ENCODE measurements at regions not wholly inside any gene's neighbourhood (a gene's known extent, or its start where the extent isn't known, plus 50 kb on each side); places are given as distances from the start of the nearest gene placed in this dataset.

GRCh38 chr3:22113453-22113852 lies 362.4 kb upstream of the ZNF385D start:
- DNase-seq (ENCODE audit: low read depth in 2 of 2): no peak

- DNase-seq (ENCODE audit: low read depth in 2 of 2): no peak
Measured at GRCh38 chr3:22115581-22115980, 364.6 kb upstream of the ZNF385D start.

GRCh38 chr3:22117091-22117490 lies 366.1 kb upstream of the ZNF385D start:
- DNase-seq (ENCODE audit: low read depth in 2 of 2): no peak

GRCh38 chr3:22117751-22118346 lies 366.8 kb upstream of the ZNF385D start:
- DNase-seq (ENCODE audit: low read depth in 2 of 2): no peak

DNA sequence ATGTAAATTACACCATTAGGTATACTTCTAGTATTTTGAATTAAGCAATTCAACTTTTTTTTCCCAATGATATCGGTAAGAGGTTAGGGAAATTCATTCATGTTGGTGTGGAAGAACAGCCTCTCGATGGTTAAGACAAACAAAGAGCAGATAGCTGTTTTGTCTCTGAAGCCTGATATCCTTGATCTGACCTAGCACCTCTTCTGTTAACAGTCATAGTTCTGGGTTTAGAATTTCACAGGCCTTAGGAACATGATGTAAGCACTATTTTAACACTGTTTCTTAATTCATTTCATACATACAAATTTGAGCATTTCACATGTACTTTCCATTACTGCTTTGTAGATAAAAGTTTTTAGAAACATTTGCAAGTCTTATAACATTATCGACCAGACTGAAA lies 367.5 kb upstream of the ZNF385D start:
- no peak for DNase-seq (ENCODE audit: low read depth in 2 of 2)

GRCh38 chr3:22121068-22121701 lies 370.2 kb upstream of the ZNF385D start:
- no peak for DNase-seq (ENCODE audit: low read depth in 2 of 2)

DNA sequence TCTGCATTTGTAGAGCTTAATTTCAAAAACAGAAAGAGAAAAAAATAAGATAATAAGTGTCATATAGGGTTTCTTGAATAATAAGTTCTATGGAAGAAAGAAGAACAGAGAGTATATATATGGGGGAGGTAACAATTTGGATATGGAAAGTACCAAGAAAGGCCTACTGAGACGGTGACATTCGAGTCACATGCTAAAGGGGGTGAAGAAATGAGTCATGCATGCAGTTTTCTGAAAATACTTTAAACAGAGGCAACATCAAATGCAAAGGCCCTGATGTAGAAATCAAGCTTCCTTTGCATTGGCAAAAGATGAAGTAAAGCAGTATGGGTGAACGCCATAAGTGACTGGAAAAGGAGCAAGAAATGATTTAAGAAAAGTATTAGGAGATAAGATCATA lies 371.6 kb upstream of the ZNF385D start:
- DNase-seq (ENCODE audit: low read depth in 2 of 2): no peak

GRCh38 chr3:22129101-22129500 lies 378.1 kb upstream of the ZNF385D start:
- DNase-seq (ENCODE audit: low read depth in 2 of 2): no peak

GRCh38 chr3:22141769-22142168 lies 390.8 kb upstream of the ZNF385D start:
- no peak for DNase-seq (ENCODE audit: low read depth in 2 of 2)

GRCh38 chr3:22147161-22147560 lies 396.2 kb upstream of the ZNF385D start:
- DNase-seq (ENCODE audit: low read depth in 2 of 2): no peak

DNA sequence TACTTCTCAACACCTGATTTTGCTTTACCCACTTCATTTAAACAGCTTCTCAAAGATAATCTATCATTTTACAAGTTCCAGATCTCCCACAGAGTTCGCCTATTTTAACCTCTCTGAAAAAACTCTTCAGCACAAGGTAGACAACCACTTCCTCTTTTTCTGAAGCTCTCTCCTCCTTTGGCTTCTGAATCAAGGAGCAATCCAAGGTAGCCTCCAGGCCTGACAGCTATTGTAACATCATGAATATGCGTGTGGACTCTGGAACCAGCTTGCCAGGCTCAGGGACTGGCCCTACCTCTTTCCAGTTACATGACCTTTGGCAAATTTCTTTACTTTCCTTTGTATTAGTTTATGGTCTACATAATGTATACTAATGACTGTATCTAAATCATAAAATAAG lies 405.9 kb upstream of the ZNF385D start:
- no peak for DNase-seq (ENCODE audit: low read depth in 2 of 2)

DNA sequence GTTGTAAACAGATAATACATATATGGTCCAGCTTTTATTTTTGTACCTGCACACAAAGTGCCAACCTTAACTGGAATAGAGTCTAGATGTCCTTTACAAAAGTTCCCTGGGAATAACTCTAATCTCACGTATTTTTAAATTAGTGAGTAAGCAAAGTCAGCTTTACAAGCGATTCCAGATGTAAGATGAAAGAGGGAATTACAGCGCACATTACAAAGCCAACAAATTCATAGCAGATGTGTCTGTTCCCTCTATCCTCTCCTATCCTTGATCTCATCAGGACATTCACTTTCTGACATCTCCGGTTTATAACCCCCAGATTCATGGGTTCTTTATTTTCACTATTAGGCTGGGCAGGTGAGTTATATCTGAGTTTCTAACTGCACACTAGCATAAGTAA lies 406.8 kb upstream of the ZNF385D start:
- DNase-seq (ENCODE audit: low read depth in 2 of 2): no peak

DNA sequence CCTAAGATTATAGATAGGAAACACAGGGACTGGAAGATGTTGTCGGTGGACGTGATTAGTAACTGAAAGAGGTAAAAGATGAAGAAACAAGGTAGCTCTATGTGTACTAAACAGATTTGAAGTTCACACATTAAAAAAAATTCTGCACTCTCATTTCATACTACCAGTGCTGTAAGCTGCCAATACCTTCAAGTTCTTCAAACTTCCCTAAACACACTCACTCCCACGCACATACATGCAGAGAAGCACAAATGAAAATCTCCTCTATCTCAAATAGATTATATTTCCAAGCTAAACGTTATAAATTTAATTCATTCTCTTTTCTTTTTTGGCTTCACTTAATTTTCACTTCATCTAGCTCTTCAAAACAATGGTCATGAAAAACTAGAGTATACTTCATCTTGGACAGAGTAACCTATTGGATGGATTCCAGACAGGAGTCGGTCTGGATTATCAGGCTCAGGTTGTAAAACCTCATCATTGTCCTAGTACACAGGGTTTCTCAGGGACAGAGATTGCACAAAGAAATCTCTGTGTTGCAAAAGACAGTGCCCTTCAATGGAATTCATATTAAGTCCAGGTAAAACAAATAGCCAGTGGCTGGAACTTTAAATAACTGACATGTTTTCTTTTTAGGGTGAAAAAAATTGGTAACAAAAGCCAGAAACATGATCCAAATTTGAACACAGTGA lies 408.1 kb upstream of the ZNF385D start:
- no peak for DNase-seq (ENCODE audit: low read depth in 2 of 2)

- DNase-seq (ENCODE audit: low read depth in 2 of 2): no peak
Measured at GRCh38 chr3:22161315-22161714, 410.3 kb upstream of the ZNF385D start.

GRCh38 chr3:22170370-22170769 lies 419.4 kb upstream of the ZNF385D start:
- DNase-seq (ENCODE audit: low read depth in 2 of 2): no peak

DNA sequence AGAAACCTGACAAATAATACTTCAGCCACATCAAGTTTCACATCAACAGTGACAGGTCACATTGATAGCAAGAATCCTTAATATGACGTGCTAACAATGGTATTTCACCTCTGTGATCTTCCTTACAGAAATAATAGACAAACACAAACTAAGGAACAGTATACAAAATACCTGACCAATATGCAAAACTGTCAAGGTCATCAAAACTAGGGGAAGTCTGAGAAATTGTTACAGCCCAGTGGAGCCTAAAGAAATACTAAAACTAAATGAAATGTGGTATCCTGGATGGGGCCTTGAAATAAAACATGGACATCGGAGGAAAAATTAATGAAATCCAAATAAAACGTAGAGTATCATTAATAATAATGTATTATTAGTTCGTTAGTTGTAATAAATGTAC lies 422.0 kb upstream of the ZNF385D start:
- DNase-seq (ENCODE audit: low read depth in 2 of 2): no peak

DNA sequence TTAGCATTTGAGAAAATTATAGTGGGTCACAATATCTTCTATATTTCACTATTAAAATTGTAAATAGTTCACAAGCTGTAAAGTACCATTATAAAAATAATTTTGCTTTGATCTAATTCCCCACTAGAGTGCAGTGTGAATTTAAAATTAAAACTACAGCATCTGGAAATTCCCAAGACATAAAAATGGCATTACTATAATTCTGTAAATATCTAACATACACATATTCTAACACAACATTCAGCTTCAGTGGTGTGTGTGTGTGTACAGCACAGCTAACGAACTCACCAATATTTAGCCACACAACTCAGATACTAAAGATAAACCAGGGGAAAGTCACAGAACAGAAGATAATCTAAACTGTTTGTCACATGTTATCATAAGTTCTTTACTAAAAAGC lies 424.9 kb upstream of the ZNF385D start:
- DNase-seq (ENCODE audit: low read depth in 2 of 2): no peak

GRCh38 chr3:22176911-22177310 lies 425.9 kb upstream of the ZNF385D start:
- no peak for DNase-seq (ENCODE audit: low read depth in 2 of 2)

GRCh38 chr3:22189616-22190015 lies 438.6 kb upstream of the ZNF385D start:
- no peak for DNase-seq (ENCODE audit: low read depth in 2 of 2)

DNA sequence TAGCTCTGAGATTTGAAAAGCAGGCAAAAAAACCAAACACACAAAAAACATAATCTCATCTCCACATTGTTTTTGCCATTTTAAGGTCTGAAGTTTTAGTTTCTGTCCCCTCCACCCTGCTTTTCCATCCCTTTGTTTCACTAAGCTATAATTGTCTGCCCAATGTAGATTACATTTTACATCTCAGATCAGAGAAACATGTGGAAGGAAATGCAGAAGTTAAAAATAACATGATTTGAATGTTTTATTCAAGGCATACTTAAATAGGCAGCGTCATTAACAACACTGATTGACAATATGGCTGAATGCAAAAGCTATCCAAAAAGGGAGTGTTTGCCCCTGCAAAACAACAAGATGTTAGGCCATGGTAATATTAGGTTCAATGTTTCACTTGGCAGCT lies 448.1 kb upstream of the ZNF385D start:
- no peak for DNase-seq (ENCODE audit: low read depth in 2 of 2)

DNA sequence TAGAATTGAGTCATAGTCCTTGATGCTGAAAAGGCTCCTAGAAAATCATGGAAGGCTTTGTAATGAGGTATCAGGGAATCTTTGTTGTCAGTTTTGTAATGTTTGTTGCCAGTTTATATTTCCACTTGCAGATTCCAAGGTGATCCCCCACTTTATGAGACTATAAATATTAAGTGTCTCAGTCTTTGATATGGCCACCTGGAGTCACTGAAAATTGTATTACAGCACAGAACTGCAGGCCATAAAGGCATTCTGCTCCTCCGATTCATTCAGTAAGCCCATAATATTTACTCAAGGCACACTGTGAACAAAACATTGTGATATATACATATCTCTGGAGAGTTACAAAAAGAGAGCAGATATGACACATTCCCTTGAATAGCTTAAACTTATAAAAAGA lies 457.8 kb upstream of the ZNF385D start:
- no peak for DNase-seq (ENCODE audit: low read depth in 2 of 2)

- DNase-seq (ENCODE audit: low read depth in 2 of 2): no peak
Measured at GRCh38 chr3:22209578-22209977, 458.6 kb upstream of the ZNF385D start.

GRCh38 chr3:22210693-22211092 lies 459.7 kb upstream of the ZNF385D start:
- DNase-seq (ENCODE audit: low read depth in 2 of 2): no peak

Data from stimulated activated CD4-positive, alpha-beta T cell treated with anti-CD3 and anti-CD28 coated beads, Interleukin-1b, Interleukin-23, amount 100 ng/mL, for 4 hours (primary cell).